OCI-LY3 (cell line): ENCODE measurements at regions not wholly inside any gene's neighbourhood (a gene's known extent, or its start where the extent isn't known, plus 50 kb on each side); places are given as distances from the start of the nearest gene placed in this dataset.

Experiments
- CTCF ChIP-seq: fragments of 200-600, 300-600 bp; sonication (generic); IDR thresholded peaks from 2 replicates; pipeline ENCODE4 v1.5.1; 2014; ENCODE audit warnings: antibody characterized with exemption, low read length, low read depth
- EZH2phosphoT487 ChIP-seq: fragments of 200-600 bp; shearing (Covaris generic); IDR thresholded peaks from 2 replicates; pipeline ENCODE4 v1.6.1; 2018; ENCODE audit warnings: antibody characterized with exemption, mixed run types, low read depth

- TF ChIP-seq CTCF (no peak), EZH2phosphoT487 (no peak)
Observed at GRCh38 chr4:144583658-144584057, 62.3 kb upstream of the HHIP start.
